HG03354 (cell line): ENCODE measurements at regions not wholly inside any gene's neighbourhood (a gene's known extent, or its start where the extent isn't known, plus 50 kb on each side); places are given as distances from the start of the nearest gene placed in this dataset.
"Not testable (repeated sequence)": the region's sequence is repeated elsewhere in the genome, so short reads cannot be mapped to it uniquely, and the experiment has no call there.

Source experiments
- ATAC-seq: cut with Tn5 transposase; IDR thresholded peaks from one replicate; pipeline ENCODE4 v1.9.1; 2021; ENCODE audit warnings: mild to moderate bottlenecking; ENCODE audit not compliant: unreplicated experiment, poor library complexity, severe bottlenecking

DNA sequence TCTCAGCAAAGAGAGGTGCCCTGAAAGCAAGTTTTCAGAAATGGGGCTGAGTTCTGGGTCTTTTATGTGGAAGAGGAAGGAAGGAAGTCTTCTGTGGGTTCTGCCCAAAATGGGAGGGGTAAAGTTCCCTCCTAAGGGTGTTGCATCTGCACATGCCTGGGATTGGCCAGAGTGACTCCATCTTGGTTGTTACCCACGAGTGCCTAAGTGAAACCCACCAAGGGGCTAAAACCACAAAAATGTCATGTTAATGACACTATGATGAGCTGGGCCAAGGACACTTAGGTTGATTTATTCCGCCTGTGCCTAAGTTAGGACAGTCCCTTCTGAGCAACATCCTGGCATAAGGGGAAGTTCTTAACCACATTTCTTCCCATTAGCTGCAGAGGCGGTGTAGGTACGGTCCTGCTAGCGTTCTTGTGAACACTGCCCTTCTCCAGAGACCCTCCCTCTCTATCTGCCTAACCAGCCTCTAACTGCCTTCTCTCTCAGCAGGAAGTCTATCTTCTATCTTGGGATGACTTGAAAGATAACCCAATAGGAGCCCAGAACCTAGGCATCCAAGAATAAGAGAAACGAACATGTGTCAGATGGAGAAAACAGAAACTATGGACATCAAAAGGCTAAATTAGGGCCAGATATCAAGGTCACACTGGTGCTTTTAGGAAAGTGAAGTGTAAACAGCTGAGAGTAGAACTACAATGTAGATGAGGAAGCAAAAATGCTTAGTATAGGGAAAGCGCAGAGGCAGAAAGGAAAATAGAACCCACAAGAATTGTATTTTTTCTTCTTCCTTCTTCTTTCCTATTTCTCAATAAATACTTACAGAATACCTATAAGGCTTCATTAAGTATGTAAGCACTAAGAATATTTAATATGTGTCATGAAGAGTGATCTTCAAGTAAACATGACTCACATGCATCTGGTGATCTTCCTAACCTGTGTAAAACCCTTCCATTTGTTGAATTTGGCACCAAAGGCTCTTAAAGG is 104.2 kb upstream of the AMN1 start:
- ATAC-seq = no peak

DNA sequence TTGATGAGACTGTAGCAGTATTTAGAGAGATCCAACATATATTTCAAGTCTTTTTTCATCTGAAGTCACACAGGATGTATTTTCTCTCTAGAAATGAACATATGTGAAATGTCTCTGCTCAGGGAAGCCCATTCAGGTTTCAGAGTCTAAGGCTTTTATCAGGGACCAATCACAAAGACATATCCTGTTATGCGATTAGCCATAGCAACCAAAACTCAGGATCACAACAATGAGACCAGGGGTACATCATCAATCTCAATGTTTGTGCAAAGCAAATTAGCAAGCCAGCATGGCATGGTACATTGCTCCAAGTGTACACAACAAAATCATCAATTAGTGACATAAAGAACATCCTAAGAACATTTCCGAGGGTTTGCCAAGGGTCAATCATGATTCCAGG is 99.2 kb upstream of the AMN1 start:
- no peak for ATAC-seq

DNA sequence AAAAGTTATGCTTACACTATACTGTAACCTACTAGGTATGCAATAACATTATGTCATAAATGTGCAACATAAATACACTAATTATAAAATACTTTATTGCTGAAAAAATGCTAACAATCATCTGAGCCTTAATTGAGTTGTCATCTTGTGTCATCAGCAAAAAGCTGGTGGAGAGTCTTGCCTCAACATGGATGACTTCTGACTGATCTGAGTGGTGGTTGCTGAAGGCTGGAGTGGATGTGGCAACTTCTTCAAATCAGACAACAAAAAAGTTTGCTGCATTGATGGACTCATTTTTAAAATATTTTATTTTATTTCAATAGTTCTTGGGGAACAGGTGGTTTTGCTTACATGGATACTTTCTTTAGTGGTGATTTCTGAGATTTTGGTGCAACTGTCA is 93.9 kb upstream of the AMN1 start:
- ATAC-seq = no peak

GRCh38 chr12:31821484-31821883 is 92.7 kb upstream of the AMN1 start:
- ATAC-seq = no peak

- no peak for ATAC-seq
Measured at GRCh38 chr12:31820832-31821231, 92.0 kb upstream of the AMN1 start.

- ATAC-seq = no peak
Measured at GRCh38 chr12:31819427-31819826, 90.6 kb upstream of the AMN1 start.

- ATAC-seq = no peak
Measured at GRCh38 chr12:31818623-31819268, 89.9 kb upstream of the AMN1 start.

GRCh38 chr12:31817120-31817519 is 88.3 kb upstream of the AMN1 start:
- no peak for ATAC-seq

- no peak for ATAC-seq
Measured at GRCh38 chr12:31815096-31815495, 86.3 kb upstream of the AMN1 start.

- ATAC-seq = no peak
Measured at GRCh38 chr12:31813305-31813704, 84.5 kb upstream of the AMN1 start.

- ATAC-seq = no peak
Measured at GRCh38 chr12:31807773-31808097, 78.9 kb upstream of the AMN1 start.

DNA sequence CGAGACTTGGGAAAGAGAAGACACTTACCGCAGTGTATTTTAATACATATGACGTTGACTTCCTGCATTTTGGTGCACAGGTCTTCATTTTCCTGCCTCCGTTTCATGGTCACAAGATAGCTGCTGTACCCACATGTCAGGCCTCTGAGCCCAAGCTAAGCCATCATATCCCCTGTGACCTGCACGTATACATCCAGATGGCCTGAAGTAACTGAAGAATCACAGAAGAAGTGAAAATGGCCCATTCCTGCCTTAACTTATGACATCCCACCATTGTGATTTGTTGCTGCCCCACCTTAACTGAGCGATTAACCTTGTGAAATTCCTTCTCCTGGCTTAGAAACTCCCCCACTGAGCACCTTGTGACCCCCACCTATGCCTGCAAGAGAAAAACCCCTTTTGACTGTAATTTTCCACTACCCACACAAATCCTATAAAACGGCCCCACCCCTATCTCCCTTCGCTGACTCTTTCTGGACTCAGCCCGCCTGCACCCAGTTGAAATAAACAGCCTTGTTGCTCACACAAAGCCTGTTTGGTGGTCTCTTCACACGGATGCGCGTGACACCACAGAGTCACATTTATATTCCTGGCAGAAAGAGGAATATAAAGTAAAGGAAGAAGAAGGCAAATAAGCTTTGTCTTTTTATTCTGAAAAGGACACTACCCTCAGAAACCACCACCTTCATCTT is 78.4 kb upstream of the AMN1 start:
- not testable (repeated sequence) for ATAC-seq

DNA sequence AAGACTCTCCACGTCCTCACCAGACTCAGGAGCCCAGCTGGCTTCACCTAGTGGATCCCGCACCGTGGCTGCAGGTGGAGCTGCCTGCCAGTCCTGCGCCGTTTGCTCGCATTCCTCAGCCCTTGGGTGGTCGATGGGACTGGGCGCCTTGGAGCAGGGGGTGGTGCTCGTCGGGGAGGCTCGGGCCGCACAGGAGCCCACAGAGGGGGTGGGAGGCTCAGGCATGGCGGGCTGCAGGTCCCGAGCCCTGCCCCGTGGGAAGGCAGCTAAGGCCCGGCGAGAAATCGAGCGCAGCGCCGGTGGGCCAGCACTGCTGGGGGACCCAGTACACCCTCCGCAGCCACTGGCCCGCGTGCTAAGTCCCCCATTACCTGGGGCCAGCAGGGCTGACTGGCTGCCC is 76.9 kb upstream of the AMN1 start:
- not testable (repeated sequence) for ATAC-seq

DNA sequence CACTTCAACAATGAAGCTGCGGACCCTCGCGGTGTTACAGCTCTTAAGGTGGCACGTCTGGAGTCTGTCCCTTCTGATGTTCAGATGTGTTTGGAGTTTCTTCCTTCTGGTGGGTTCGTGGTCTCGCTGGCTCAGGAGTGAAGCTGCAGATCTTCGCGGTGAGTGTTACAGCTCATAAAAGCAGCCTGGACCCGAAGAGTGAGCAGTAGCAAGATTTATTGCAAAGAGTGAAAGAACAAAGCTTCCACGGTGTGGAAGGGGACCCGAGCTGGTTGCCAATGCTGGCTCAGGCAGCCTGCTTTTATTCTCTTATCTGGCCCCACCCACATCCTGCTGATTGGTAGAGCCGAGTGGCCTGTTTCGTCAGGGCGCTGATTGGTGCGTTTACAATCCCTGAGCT is 75.9 kb upstream of the AMN1 start:
- not testable (repeated sequence) for ATAC-seq

DNA sequence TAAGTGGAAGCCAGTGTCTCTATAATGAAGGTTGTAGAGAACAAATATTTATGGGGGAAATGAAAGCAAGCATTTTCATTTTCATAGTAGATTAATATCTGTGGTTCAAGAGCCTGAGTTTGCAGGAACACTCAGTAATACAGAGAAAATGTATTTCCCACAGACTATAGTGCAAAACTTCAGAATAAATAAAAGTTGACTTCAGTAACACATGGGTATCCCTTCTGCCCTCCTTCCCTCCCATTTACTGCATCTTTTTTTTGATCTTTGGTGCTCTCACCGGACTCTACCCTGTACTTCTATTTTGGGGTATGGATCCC is 75.3 kb upstream of the AMN1 start:
- no peak for ATAC-seq

DNA sequence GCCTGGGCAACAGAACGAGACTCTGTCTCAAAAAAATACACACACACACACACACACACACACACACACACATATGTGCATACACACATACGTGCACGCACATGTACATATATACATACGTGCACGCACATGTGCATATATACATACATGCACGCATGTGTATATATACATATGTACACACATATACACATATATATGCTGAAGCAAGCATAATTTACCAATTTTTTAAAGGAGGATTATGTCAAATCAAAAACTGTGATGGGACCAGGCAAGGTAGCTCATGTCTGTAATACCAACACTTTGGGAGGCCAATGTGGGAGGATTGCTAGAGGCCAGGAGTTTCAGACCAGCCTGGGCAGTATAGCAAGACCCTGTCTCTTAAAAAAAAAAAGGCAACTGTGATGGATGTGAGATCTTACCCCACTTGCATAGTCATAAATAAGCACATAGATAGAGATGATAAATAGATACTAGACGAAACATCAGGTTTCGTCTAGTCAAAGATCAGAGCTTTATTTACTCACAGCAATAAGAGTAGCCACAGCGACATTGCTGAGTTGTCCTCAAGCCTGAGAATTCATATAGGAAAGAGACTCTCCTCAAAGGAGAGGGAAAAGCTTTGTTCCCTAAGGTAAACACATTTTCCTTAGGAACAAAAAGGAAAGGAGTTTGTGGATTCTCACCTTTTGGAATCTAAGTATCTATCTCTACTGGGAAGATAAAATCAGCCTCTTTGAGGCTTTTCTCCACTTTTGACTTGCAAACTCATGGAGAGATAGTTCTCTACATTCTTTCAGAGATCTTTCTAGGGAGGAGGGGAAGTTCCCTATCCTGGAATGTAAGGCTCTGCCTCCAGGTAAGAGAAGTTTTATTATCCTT is 74.7 kb upstream of the AMN1 start:
- ATAC-seq = no peak

- ATAC-seq = no peak
Measured at GRCh38 chr12:31801872-31802271, 73.1 kb upstream of the AMN1 start.

DNA sequence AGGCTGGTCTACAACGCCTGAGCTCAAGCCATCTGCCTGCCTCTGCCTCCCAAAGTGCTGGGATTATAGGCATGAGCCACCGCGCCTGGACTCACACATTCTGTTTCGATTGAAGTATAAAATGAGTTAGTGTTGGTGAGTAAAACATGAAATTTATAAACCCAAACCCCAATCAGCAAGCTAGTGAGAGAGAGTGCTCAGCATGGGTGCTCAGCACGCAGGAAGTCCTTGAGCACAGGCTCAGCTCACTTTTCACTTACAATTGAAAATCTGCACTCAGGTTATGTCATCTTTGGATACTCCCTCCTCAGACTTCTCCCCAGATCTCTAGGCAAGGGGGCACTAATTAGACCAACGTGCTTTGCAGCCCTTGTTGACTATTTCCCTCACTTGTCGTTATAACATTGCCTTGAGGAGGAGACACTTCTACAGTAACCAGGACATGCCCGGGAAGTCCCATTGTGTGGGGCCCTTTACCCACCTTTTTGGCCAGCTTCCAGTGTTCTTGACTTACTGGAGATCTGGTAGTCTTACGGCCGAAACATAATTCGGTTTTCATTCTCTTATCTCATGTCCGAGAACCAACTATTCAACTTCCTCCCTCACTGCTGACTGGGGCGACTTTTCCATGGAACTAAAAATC is 68.5 kb upstream of the AMN1 start:
- no peak for ATAC-seq

GRCh38 chr12:31796270-31796951 is 67.6 kb upstream of the AMN1 start:
- ATAC-seq = no peak
